Skin epidermis (tissue), 12 donors: ENCODE measurements at regions not wholly inside any gene's neighbourhood (a gene's known extent, or its start where the extent isn't known, plus 50 kb on each side); places are given as distances from the start of the nearest gene placed in this dataset.

Experiments
- H3K27ac ChIP-seq, 21 experiments: fragments of 200-600 bp; sonication (generic) in 11 of 21; one replicate each; pipeline ENCODE4 v1.5.0; 2020; ENCODE audit warnings: mild to moderate bottlenecking in 3 of 21, inconsistent platforms in 2 of 21, moderate library complexity in 2 of 21
- H3K4me3 ChIP-seq, 7 experiments: fragments of 200-600 bp; sonication (generic) in 2 of 7; one replicate each; pipeline ENCODE4 v1.5.0; 2020; ENCODE audit warnings: inconsistent platforms in 2 of 7, mild to moderate bottlenecking in 2 of 7, moderate library complexity in 1 of 7

DNA sequence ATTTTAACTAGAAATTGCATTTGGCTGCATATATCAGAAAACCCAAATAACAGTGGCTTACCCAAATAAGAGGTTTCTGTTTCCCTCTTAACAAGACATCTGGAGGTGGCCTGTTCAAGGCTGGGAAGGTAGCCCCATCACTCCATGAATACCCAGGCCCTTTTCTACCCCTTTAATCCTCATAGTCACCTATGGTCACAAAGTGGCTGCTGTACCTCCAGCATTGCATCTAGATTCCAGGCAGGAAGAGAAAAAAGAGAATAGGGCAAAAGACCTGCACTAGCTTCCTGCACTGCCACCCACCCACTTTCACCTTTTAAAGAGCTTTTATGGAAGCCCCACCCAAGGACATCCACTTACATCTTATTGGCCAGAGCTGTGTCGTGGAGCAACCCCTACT lies 124.0 kb upstream of the NCOR2 start:
- Histone ChIP-seq H3K4me3 (no peak overlapping the region), H3K27ac (no peak overlapping the region)

- H3K27ac ChIP-seq: no peak overlapping the region
- no peak overlapping the region for H3K4me3 ChIP-seq
Measured at GRCh38 chr12:124689631-124690030, 122.2 kb upstream of the NCOR2 start.

GRCh38 chr12:124688356-124688992 lies 121.1 kb upstream of the NCOR2 start:
- Histone ChIP-seq H3K27ac (peak overlapping the region in 7 of 21 experiments; percentile 5 to 68 (median 49)), H3K4me3 (no peak overlapping the region)

- peak overlapping the region in 6 of 21 experiments; percentile 13 to 68 (median 50) for H3K27ac ChIP-seq
- H3K4me3 ChIP-seq: no peak overlapping the region
Measured at GRCh38 chr12:124687917-124688316, 120.5 kb upstream of the NCOR2 start.

- no peak overlapping the region for H3K4me3 ChIP-seq
- peak overlapping the region in 8 of 21 experiments; percentile 12 to 87 (median 50) for H3K27ac ChIP-seq
Measured at GRCh38 chr12:124687174-124687902, 119.9 kb upstream of the NCOR2 start.

DNA sequence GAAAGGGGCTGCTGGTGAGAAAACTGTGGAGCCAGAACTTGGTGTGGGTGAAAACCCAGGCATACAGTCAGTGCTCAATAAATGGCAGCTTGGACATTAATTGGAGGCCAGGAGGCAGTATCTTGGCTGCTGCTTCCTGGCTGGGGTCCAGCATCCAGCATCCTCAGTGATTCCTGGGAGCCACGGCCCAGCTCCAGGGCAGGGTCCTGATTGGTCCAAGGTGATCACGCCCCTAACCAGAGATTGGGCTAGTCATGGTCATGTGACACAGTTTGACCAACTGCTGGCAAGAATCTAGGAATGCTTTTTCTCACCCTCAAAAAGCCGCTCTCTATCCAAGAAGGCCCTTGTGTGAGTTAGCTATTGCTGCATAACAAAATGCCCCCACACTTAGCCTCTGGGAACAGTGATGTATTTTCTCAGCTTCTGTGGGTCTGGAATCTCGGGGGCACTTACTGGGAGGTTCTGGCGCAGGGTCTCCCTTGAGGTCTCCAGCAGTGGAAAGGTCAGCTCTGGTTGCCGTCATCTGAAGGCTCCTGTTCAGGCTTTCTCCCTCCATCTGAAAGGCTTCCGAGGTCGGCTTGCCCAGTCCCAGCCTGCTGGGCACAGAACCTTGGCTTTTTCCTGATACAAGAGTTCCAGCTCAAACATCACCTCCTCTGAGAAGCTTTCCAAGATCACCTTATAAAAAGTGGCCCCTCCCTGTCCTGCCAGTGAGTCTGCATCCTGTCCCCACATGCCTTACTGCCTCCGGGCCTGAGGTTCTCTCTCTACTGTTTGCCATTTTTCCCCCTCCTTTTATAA lies 119.2 kb upstream of the NCOR2 start:
- H3K4me3 ChIP-seq: no peak overlapping the region
- peak overlapping the region in 9 of 21 experiments; percentile 12 to 87 (median 68) for H3K27ac ChIP-seq

GRCh38 chr12:124685689-124686369 lies 118.4 kb upstream of the NCOR2 start:
- no peak overlapping the region for H3K4me3 ChIP-seq
- H3K27ac ChIP-seq: peak overlapping the region in 18 of 21 experiments; percentile 39 to 87 (median 70)

GRCh38 chr12:124684971-124685688 lies 117.7 kb upstream of the NCOR2 start:
- H3K27ac ChIP-seq: peak overlapping the region in 20 of 21 experiments; percentile 26 to 87 (median 70)
- peak overlapping the region in 1 of 7 experiments; percentile 2 for H3K4me3 ChIP-seq

- no peak overlapping the region for H3K4me3 ChIP-seq
- H3K27ac ChIP-seq: peak overlapping the region in 19 of 21 experiments; percentile 31 to 87 (median 71)
Measured at GRCh38 chr12:124684496-124684895, 117.1 kb upstream of the NCOR2 start.

- Histone ChIP-seq H3K27ac (peak overlapping the region in 17 of 21 experiments; percentile 19 to 87 (median 63)), H3K4me3 (no peak overlapping the region)
Measured at GRCh38 chr12:124683152-124684124, 116.0 kb upstream of the NCOR2 start.

GRCh38 chr12:124682425-124683151 lies 115.2 kb upstream of the NCOR2 start:
- H3K4me3 ChIP-seq: no peak overlapping the region
- H3K27ac ChIP-seq: peak overlapping the region in 16 of 21 experiments; percentile 1 to 87 (median 53)

- H3K27ac ChIP-seq: peak overlapping the region in 18 of 21 experiments; percentile 1 to 87 (median 59)
- H3K4me3 ChIP-seq: no peak overlapping the region
Measured at GRCh38 chr12:124681779-124682391, 114.5 kb upstream of the NCOR2 start.

GRCh38 chr12:124680863-124681778 lies 113.7 kb upstream of the NCOR2 start:
- no peak overlapping the region for H3K4me3 ChIP-seq
- H3K27ac ChIP-seq: peak overlapping the region in 17 of 21 experiments; percentile 1 to 87 (median 64)

GRCh38 chr12:124679533-124680371 lies 112.3 kb upstream of the NCOR2 start:
- no peak overlapping the region for H3K4me3 ChIP-seq
- H3K27ac ChIP-seq: peak overlapping the region in 1 of 21 experiments; percentile 6

- H3K27ac ChIP-seq: peak overlapping the region in 1 of 21 experiments; percentile 6
- no peak overlapping the region for H3K4me3 ChIP-seq
Measured at GRCh38 chr12:124679047-124679446, 111.6 kb upstream of the NCOR2 start.
